HuH-7.5 (cell line): ENCODE measurements at regions not wholly inside any gene's neighbourhood (a gene's known extent, or its start where the extent isn't known, plus 50 kb on each side); places are given as distances from the start of the nearest gene placed in this dataset.

Experiments
- DNase-seq: peaks from one replicate; pipeline ENCODE4 v3.0.0; 2011; ENCODE audit warnings: low spot score

- DNase-seq, result no peak
These were observed 70.6 kb upstream of the STT3B start for GRCh38 chr3:31462050-31462569.

GRCh38 chr3:31465999-31466398 is 66.7 kb upstream of the STT3B start:
- no peak for DNase-seq

GRCh38 chr3:31466866-31467265 is 65.9 kb upstream of the STT3B start:
- no peak for DNase-seq

GRCh38 chr3:31468433-31468832 is 64.3 kb upstream of the STT3B start:
- no peak for DNase-seq

GRCh38 chr3:31469385-31469784 is 63.3 kb upstream of the STT3B start:
- DNase-seq, result no peak

GRCh38 chr3:31472479-31473390 is 60.0 kb upstream of the STT3B start:
- no peak for DNase-seq

- DNase-seq, result no peak
These were observed 56.5 kb upstream of the STT3B start for GRCh38 chr3:31476209-31476608.

- no peak for DNase-seq
These were observed 53.3 kb upstream of the STT3B start for GRCh38 chr3:31479431-31479830.

GRCh38 chr3:31481697-31482096 is 51.0 kb upstream of the STT3B start:
- no peak for DNase-seq

GRCh38 chr3:31482493-31483200 is 50.1 kb upstream of the STT3B start:
- no peak for DNase-seq
